Choroid plexus epithelial cell (primary cell): ENCODE measurements at regions not wholly inside any gene's neighbourhood (a gene's known extent, or its start where the extent isn't known, plus 50 kb on each side); places are given as distances from the start of the nearest gene placed in this dataset.
"Not testable (repeated sequence)": the region's sequence is repeated elsewhere in the genome, so short reads cannot be mapped to it uniquely, and the experiment has no call there.

Experiments
- DNase-seq: peaks from one replicate; pipeline ENCODE4 v3.0.0-alpha.2; 2010; ENCODE audit warnings: low read depth
- H3K4me3 ChIP-seq: 2 replicates; pipeline ENCODE4 v1.5.1; 2011; ENCODE audit warnings: low read depth, mild to moderate bottlenecking, control low read depth, low read length, moderate library complexity
- TF ChIP-seq, protein P1 (sequence below): conservative IDR thresholded peaks from 2 replicates; pipeline ENCODE4 v1.5.1; 2011; ENCODE audit warnings: low read depth, mild to moderate bottlenecking, control low read depth, inconsistent platforms, low read length, moderate library complexity

DNA sequence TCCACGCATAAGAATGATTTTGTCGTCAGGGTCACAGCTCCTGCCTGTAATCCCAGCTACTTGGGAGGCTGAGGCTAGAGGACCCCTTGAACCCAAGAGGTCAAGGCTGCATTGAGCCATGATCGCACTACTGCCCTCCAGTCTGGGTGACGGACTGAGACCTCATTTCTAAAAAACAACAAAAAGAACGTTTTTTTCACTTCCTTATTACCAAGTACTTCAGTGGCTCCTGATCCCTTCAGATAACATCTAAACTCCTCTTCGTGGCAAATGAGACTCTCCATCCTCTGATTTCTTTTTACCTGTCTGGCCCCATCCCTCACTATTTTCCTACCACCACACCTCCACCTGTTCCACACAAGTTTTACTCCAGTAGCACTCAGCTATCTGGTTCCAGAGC is 105.4 kb upstream of the TLK1 start:
- DNase-seq, result no peak
- no peak overlapping the region for H3K4me3 ChIP-seq
- TF ChIP-seq, protein P1, sequence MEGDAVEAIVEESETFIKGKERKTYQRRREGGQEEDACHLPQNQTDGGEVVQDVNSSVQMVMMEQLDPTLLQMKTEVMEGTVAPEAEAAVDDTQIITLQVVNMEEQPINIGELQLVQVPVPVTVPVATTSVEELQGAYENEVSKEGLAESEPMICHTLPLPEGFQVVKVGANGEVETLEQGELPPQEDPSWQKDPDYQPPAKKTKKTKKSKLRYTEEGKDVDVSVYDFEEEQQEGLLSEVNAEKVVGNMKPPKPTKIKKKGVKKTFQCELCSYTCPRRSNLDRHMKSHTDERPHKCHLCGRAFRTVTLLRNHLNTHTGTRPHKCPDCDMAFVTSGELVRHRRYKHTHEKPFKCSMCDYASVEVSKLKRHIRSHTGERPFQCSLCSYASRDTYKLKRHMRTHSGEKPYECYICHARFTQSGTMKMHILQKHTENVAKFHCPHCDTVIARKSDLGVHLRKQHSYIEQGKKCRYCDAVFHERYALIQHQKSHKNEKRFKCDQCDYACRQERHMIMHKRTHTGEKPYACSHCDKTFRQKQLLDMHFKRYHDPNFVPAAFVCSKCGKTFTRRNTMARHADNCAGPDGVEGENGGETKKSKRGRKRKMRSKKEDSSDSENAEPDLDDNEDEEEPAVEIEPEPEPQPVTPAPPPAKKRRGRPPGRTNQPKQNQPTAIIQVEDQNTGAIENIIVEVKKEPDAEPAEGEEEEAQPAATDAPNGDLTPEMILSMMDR, result no peak

DNA sequence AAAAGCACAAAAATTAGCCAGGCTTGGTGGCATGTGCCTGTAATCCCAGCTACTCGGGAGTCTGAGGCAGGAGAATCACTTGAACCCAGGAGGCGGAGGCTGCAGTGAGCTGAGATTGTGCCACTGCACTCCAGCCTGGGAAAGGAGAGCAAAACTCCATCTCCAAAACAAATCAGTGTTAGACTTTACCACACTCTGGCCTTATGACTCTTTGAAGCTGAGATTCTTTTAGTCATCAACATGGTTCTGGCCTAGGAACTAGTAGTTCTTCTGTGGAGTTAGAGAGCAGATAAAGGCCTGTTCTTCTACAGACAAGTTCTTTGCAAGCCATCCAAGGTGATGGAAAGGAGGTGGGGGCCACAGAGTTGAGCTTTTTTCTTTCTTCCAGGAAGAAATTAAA is 100.8 kb upstream of the TLK1 start:
- DNase-seq, result peak; percentile 41
- not testable (repeated sequence) for H3K4me3 ChIP-seq

DNA sequence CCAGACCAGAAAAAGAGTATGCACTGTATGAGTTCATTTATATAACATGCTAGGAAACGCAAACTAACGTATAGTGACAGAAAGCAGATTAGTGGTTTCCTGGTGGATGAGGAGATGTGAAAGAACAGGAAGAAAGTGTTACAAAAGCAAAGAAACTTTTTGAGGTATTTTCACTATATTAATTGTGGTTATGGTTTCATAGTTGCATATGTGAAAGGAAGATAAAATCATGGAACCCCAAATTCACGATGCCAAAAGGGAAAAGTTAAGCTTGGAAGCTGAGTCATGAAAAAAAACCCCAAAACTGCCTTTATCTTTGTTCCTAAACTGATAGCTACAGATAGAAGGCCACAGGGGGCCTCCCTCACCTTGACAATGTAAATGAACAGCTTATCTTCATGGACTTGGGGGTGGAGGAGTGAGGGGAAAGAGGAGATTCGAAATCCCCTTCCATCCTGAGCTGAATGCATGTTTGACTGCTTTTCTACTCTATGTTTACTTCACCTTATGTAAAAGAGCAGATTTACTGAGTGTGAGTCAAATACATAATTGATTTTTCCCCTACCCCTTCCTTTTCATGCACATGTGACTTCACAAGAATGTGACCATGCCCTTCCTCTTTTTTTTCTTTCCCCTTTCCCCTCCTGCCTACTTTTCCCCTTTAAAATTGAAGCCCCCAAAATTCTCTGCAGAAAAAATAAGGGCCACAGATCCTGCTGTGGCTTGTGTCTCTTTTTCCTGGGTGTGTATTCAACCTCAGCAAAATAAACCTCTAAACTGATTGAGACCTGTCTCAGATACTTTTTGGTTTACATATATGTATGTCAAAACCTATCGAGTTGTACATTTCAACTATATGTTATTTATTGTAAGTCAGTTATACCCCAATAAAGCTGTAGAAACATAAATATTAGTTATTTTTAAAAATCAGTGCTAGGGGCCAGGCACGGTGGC is 100.1 kb upstream of the TLK1 start:
- no peak overlapping the region for H3K4me3 ChIP-seq
- DNase-seq, result peak; percentile 6
- TF ChIP-seq, protein P1, result no peak

DNA sequence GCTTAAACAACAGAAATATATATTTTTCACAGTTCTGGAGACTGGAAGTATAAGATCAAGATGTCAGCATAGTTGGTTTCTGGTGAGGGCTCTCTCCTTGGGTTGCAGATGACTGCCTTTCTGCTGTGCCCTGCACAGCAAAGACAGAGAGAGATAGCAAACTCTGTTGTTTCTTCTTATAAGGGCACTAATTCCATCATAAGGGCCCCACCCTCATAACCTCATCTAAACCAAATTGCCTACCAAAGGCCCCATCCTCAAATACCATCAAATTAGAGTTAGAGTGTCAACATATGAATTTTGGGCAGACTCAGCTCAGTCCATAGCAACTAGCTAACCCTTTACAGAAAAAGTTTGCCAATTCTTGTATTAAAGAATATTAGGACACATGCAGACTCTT is 94.0 kb upstream of the TLK1 start:
- TF ChIP-seq, protein P1, result no peak

DNA sequence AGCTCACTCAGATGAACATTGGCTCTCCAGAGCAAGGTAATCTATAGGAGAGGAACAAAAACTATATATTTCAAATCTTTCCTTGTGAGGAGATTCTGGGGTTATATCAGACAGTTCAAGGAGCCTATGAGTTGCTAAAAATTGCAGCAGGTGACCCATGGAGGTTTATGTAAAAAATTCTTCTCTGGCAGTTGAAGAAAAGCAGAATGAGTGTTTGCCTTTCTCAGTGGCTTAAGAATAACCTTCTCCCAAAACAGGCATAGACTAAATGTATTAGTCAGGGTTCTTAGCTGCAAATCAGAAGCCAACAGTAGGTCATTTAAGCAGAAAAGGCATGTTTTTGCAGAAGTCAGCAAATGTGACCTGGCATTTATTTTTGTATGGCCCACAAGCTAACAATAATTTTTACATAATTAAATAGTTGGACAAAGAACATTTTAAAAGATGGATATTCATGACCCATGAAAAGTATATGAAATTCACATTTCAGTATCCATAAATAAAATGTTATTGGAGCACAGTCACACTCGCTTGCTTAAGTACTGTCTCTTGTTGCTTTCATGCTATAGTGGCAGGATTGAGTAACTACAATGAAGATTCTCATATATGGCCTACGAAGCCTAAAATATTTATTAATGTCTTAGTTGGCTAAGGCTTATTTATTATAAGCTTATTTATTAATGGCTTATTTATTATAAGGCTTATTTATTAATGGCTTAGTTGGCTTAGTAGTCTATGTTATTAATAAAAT is 93.4 kb upstream of the TLK1 start:
- TF ChIP-seq, protein P1, result no peak
- H3K4me3 ChIP-seq, result no peak overlapping the region
- peak; percentile 5 for DNase-seq

More for the DNA sequence above, 94.0 kb upstream of the TLK1 start:
- no peak overlapping the region for H3K4me3 ChIP-seq
- no peak for DNase-seq

DNA sequence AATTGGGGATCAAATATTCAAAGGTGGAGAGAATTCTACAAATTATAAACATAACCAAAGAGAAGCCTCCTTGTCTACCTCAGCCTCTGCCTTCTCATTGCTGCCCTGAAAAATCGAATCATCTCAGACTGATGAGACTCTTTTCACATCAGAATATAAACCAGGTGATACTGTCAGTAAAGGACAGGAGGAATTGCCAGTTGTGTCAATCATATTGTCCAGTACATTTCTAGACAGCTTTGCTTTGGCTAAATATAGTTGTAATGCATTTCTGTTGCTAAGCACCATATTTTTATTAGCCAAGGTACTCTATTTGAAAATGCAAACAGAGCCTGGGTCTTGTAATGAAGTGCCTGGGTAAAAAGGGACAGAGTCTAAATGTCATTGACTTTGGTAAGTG is 92.6 kb upstream of the TLK1 start:
- no peak overlapping the region for H3K4me3 ChIP-seq
- no peak for DNase-seq
- TF ChIP-seq, protein P1, result no peak

DNA sequence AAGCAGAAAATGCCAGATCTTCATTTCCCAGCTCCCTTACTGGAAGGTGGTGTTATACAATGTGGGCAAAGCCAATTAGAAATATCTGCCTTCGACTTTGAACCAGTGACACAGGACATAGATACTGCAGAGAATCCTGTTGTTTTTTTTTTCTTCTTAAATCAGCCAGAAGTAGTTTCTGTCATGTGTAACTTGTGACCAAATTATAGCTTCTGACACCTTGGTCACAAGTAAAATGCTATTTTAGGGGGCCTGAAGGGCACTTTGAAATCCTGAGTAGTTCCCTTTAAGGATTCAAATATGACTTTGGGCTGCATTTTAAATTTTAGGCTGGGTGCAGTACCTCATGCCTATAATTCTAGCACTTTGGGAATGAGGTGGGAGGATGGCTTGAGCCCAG is 89.0 kb upstream of the TLK1 start:
- no peak for DNase-seq
- TF ChIP-seq, protein P1, result no peak
- no peak overlapping the region for H3K4me3 ChIP-seq
